Fibroblast of mammary gland (primary cell): ENCODE measurements at regions not wholly inside any gene's neighbourhood (a gene's known extent, or its start where the extent isn't known, plus 50 kb on each side); places are given as distances from the start of the nearest gene placed in this dataset.

Source experiments
- DNase-seq: peaks from one replicate; pipeline ENCODE4 v3.0.0-alpha.2; 2010; ENCODE audit warnings: low read depth
- H3K4me3 ChIP-seq: 2 replicates; pipeline ENCODE4 v1.5.1; 2011; ENCODE audit warnings: low read depth, mild to moderate bottlenecking, low read length, moderate library complexity; ENCODE audit not compliant: control insufficient read depth
- CTCF ChIP-seq: conservative IDR thresholded peaks from 2 replicates; pipeline ENCODE4 v1.5.1; 2011; ENCODE audit warnings: low read depth, low read length, inconsistent platforms; ENCODE audit not compliant: control insufficient read depth, insufficient read depth

GRCh38 chr1:189977184-189977583 is 500.5 kb downstream of the BRINP3 start:
- no peak for TF ChIP-seq CTCF

GRCh38 chr1:189983166-189983890 is 494.3 kb downstream of the BRINP3 start:
- no peak for DNase-seq
- H3K4me3 ChIP-seq, result no peak overlapping the region
- TF ChIP-seq CTCF, result no peak

More at GRCh38 chr1:189977184-189977583, 500.5 kb downstream of the BRINP3 start:
- H3K4me3 ChIP-seq, result no peak overlapping the region
- no peak for DNase-seq

GRCh38 chr1:189986516-189986915 is 491.1 kb downstream of the BRINP3 start:
- no peak for DNase-seq
- no peak overlapping the region for H3K4me3 ChIP-seq
- TF ChIP-seq CTCF, result no peak

GRCh38 chr1:189987509-189987908 is 490.2 kb downstream of the BRINP3 start:
- no peak for TF ChIP-seq CTCF
- no peak overlapping the region for H3K4me3 ChIP-seq

GRCh38 chr1:189992856-189993255 is 484.8 kb downstream of the BRINP3 start:
- DNase-seq, result no peak
- no peak for TF ChIP-seq CTCF
- no peak overlapping the region for H3K4me3 ChIP-seq

More at GRCh38 chr1:189987509-189987908, 490.2 kb downstream of the BRINP3 start:
- DNase-seq, result no peak

GRCh38 chr1:190000365-190000872 is 477.2 kb downstream of the BRINP3 start:
- DNase-seq, result no peak
- TF ChIP-seq CTCF, result no peak
- H3K4me3 ChIP-seq, result no peak overlapping the region
